Mesendoderm (in vitro differentiated cells): ENCODE measurements at regions not wholly inside any gene's neighbourhood (a gene's known extent, or its start where the extent isn't known, plus 50 kb on each side); places are given as distances from the start of the nearest gene placed in this dataset.

ENCODE experiments used
- DNase-seq: peaks from one replicate; pipeline ENCODE4 v3.0.0; 2013
- H2AK5ac ChIP-seq: 2 replicates; pipeline ENCODE4 v1.6.1; 2013; ENCODE audit warnings: low read length, inconsistent platforms
- H2BK120ac ChIP-seq: 2 replicates; pipeline ENCODE4 v1.6.1; 2013; ENCODE audit warnings: low read depth, mild to moderate bottlenecking, low read length, moderate library complexity, mixed read lengths
- H2BK15ac ChIP-seq: replicated peaks from 2 replicates; pipeline ENCODE4 v1.6.1; 2013; ENCODE audit warnings: low read depth, mild to moderate bottlenecking, moderate library complexity
- H2BK5ac ChIP-seq: 2 replicates; pipeline ENCODE4 v1.6.1; 2013; ENCODE audit warnings: low read length, inconsistent platforms
- H3K18ac ChIP-seq: 2 replicates; pipeline ENCODE4 v1.6.1; 2013; ENCODE audit warnings: mild to moderate bottlenecking, low read length, mixed read lengths
- H3K23ac ChIP-seq: one replicate; pipeline ENCODE4 v1.6.1; 2013; ENCODE audit warnings: low read length
- H3K27ac ChIP-seq: 2 replicates; pipeline ENCODE4 v1.5.1; 2013; ENCODE audit warnings: low read depth, mild to moderate bottlenecking, inconsistent platforms, low read length, moderate library complexity
- H3K27me3 ChIP-seq: 2 replicates; pipeline ENCODE4 v1.6.1; 2013; ENCODE audit warnings: low read length, control low read depth, mild to moderate bottlenecking, inconsistent platforms; ENCODE audit not compliant: insufficient read depth, poor library complexity
- H3K36me3 ChIP-seq: 2 replicates; pipeline ENCODE4 v1.6.1; 2013; ENCODE audit warnings: low read length, inconsistent platforms; ENCODE audit not compliant: control insufficient read depth, insufficient read depth
- H3K4ac ChIP-seq: one replicate; pipeline ENCODE4 v1.6.1; 2013; ENCODE audit warnings: low read depth, mild to moderate bottlenecking, low read length, moderate library complexity
- H3K4me1 ChIP-seq: 2 replicates; pipeline ENCODE4 v1.6.1; 2013; ENCODE audit warnings: low read depth, low read length, inconsistent platforms; ENCODE audit not compliant: control insufficient read depth
- H3K4me2 ChIP-seq: 2 replicates; pipeline ENCODE4 v1.6.1; 2013; ENCODE audit warnings: low read length
- H3K4me3 ChIP-seq: 2 replicates; pipeline ENCODE4 v1.5.1; 2013; ENCODE audit warnings: mild to moderate bottlenecking, low read length
- H3K56ac ChIP-seq: one replicate; pipeline ENCODE4 v1.6.1; 2013; ENCODE audit warnings: low read length
- H3K79me1 ChIP-seq: 2 replicates; pipeline ENCODE4 v1.6.1; 2013; ENCODE audit warnings: low read length, inconsistent platforms
- H3K79me2 ChIP-seq: 2 replicates; pipeline ENCODE4 v1.6.1; 2013; ENCODE audit warnings: mild to moderate bottlenecking, low read length; ENCODE audit not compliant: control insufficient read depth, insufficient read depth
- H3K9ac ChIP-seq: 2 replicates; pipeline ENCODE4 v1.6.1; 2013; ENCODE audit warnings: low read length, inconsistent platforms
- H4K5ac ChIP-seq: one replicate; pipeline ENCODE4 v1.6.1; 2013; ENCODE audit warnings: low read length
- H4K8ac ChIP-seq: one replicate; pipeline ENCODE4 v1.6.1; 2013; ENCODE audit warnings: low read depth, mild to moderate bottlenecking, control low read depth, low read length, moderate library complexity
- WGBS: extraction: QIAGEN DNeasy Blood & Tissue Kit; methylation state at CpG from one replicate; pipeline ENCODE4 v1.1.7; 2013; ENCODE audit warnings: low lambda C conversion rate, missing lambda C conversion rate; ENCODE audit not compliant: insufficient coverage; ENCODE audit errors: extremely low coverage; 5-methylcytosine and 5-hydroxymethylcytosine counted together

GRCh38 chr11:56886455-56886854, 102.3 kb upstream of the OR5AK2 start:
- H3K79me2 ChIP-seq = no peaks in the 10 kb centered on the region
- H2BK5ac ChIP-seq = no peak overlapping the region
- H3K36me3 ChIP-seq = no peaks in the 10 kb centered on the region
- no peak overlapping the region for H4K5ac ChIP-seq
- no peak overlapping the region for H3K18ac ChIP-seq
- no peak overlapping the region for H3K4ac ChIP-seq
- H3K4me1 ChIP-seq = no peaks in the 10 kb centered on the region
- no peaks in the 10 kb centered on the region for H3K27me3 ChIP-seq
- no peak overlapping the region for H2BK15ac ChIP-seq
- no peak overlapping the region for H3K56ac ChIP-seq
- no peak overlapping the region for H3K9ac ChIP-seq
- H3K4me3 ChIP-seq = no peak overlapping the region
- no peak overlapping the region for H2AK5ac ChIP-seq
- H4K8ac ChIP-seq = no peak overlapping the region
- no peak overlapping the region for H3K23ac ChIP-seq
- no CpG with 5 or more reads among the region's 6 CpGs for WGBS
- no peaks in the 10 kb centered on the region for H3K79me1 ChIP-seq
- no peak overlapping the region for H3K27ac ChIP-seq
- H2BK120ac ChIP-seq = no peak overlapping the region
- DNase-seq = no peak
- H3K4me2 ChIP-seq = no peak overlapping the region

GRCh38 chr11:56885854-56886253, 102.9 kb upstream of the OR5AK2 start:
- Histone ChIP-seq H3K4ac (no peak overlapping the region), H3K23ac (no peak overlapping the region), H3K4me1 (no peaks in the 10 kb centered on the region), H2BK15ac (no peak overlapping the region), H3K9ac (no peak overlapping the region), H4K5ac (no peak overlapping the region), H3K18ac (no peak overlapping the region), H3K4me3 (no peak overlapping the region), H3K56ac (no peak overlapping the region), H3K36me3 (no peaks in the 10 kb centered on the region), H3K79me2 (no peaks in the 10 kb centered on the region), H3K79me1 (no peaks in the 10 kb centered on the region), H2BK120ac (no peak overlapping the region), H2AK5ac (no peak overlapping the region), H3K4me2 (no peak overlapping the region), H3K27me3 (no peaks in the 10 kb centered on the region), H3K27ac (no peak overlapping the region), H4K8ac (no peak overlapping the region), H2BK5ac (no peak overlapping the region)
- WGBS = no CpG with 5 or more reads among the region's 2 CpGs
- no peak for DNase-seq

GRCh38 chr11:56885177-56885576, 103.5 kb upstream of the OR5AK2 start:
- H3K79me2 ChIP-seq = no peaks in the 10 kb centered on the region
- no peak overlapping the region for H3K23ac ChIP-seq
- H2BK15ac ChIP-seq = no peak overlapping the region
- H3K56ac ChIP-seq = no peak overlapping the region
- no peak overlapping the region for H2AK5ac ChIP-seq
- H3K4me2 ChIP-seq = no peak overlapping the region
- no peaks in the 10 kb centered on the region for H3K36me3 ChIP-seq
- no peak overlapping the region for H2BK120ac ChIP-seq
- H3K4me1 ChIP-seq = no peaks in the 10 kb centered on the region
- no peak overlapping the region for H3K9ac ChIP-seq
- H3K79me1 ChIP-seq = no peaks in the 10 kb centered on the region
- H3K18ac ChIP-seq = no peak overlapping the region
- H3K27ac ChIP-seq = no peak overlapping the region
- no peak overlapping the region for H4K8ac ChIP-seq
- no peak overlapping the region for H4K5ac ChIP-seq
- H3K4ac ChIP-seq = no peak overlapping the region
- DNase-seq = peak; percentile 16
- no peak overlapping the region for H2BK5ac ChIP-seq
- no peaks in the 10 kb centered on the region for H3K27me3 ChIP-seq
- no peak overlapping the region for H3K4me3 ChIP-seq
- WGBS = no CpG with 5 or more reads among the region's 1 CpG

GRCh38 chr11:56883371-56883987, 105.2 kb upstream of the OR5AK2 start:
- Histone ChIP-seq H2BK5ac (no peak overlapping the region), H3K9ac (no peak overlapping the region), H3K27ac (no peak overlapping the region), H3K36me3 (no peaks in the 10 kb centered on the region), H3K4ac (no peak overlapping the region), H4K8ac (no peak overlapping the region), H3K79me1 (no peaks in the 10 kb centered on the region), H3K56ac (no peak overlapping the region), H3K27me3 (no peaks in the 10 kb centered on the region), H2BK120ac (no peak overlapping the region), H3K23ac (no peak overlapping the region), H3K79me2 (no peaks in the 10 kb centered on the region), H3K18ac (no peak overlapping the region), H3K4me1 (no peaks in the 10 kb centered on the region), H2AK5ac (no peak overlapping the region), H2BK15ac (no peak overlapping the region), H3K4me2 (no peak overlapping the region), H4K5ac (no peak overlapping the region), H3K4me3 (no peak overlapping the region)
- no peak for DNase-seq
- WGBS = no CpG with 5 or more reads among the region's 9 CpGs

- H3K27me3 ChIP-seq = no peaks in the 10 kb centered on the region
- no peaks in the 10 kb centered on the region for H3K36me3 ChIP-seq
- H4K5ac ChIP-seq = no peak overlapping the region
- DNase-seq = no peak
- H3K79me1 ChIP-seq = no peaks in the 10 kb centered on the region
- no peak overlapping the region for H3K27ac ChIP-seq
- no peak overlapping the region for H2AK5ac ChIP-seq
- no peak overlapping the region for H2BK120ac ChIP-seq
- no peak overlapping the region for H3K9ac ChIP-seq
- no peak overlapping the region for H2BK15ac ChIP-seq
- H4K8ac ChIP-seq = no peak overlapping the region
- H3K4me2 ChIP-seq = no peak overlapping the region
- H2BK5ac ChIP-seq = no peak overlapping the region
- WGBS = no CpG with 5 or more reads among the region's 3 CpGs
- no peak overlapping the region for H3K23ac ChIP-seq
- H3K4ac ChIP-seq = no peak overlapping the region
- H3K79me2 ChIP-seq = no peaks in the 10 kb centered on the region
- no peak overlapping the region for H3K18ac ChIP-seq
- no peak overlapping the region for H3K56ac ChIP-seq
- no peaks in the 10 kb centered on the region for H3K4me1 ChIP-seq
- no peak overlapping the region for H3K4me3 ChIP-seq
These were observed 112.0 kb upstream of the OR5AK2 start for GRCh38 chr11:56876621-56877275.

- H3K23ac ChIP-seq = no peak overlapping the region
- no peak overlapping the region for H2AK5ac ChIP-seq
- no peaks in the 10 kb centered on the region for H3K27me3 ChIP-seq
- no peak overlapping the region for H3K56ac ChIP-seq
- no peak overlapping the region for H4K5ac ChIP-seq
- no peak overlapping the region for H3K18ac ChIP-seq
- no peak overlapping the region for H3K9ac ChIP-seq
- WGBS = no CpG with 5 or more reads among the region's 2 CpGs
- H4K8ac ChIP-seq = no peak overlapping the region
- no peaks in the 10 kb centered on the region for H3K79me2 ChIP-seq
- no peak overlapping the region for H2BK15ac ChIP-seq
- H2BK120ac ChIP-seq = no peak overlapping the region
- H3K36me3 ChIP-seq = no peaks in the 10 kb centered on the region
- DNase-seq = no peak
- no peaks in the 10 kb centered on the region for H3K79me1 ChIP-seq
- H3K4me2 ChIP-seq = no peak overlapping the region
- H3K27ac ChIP-seq = no peak overlapping the region
- no peak overlapping the region for H3K4ac ChIP-seq
- no peaks in the 10 kb centered on the region for H3K4me1 ChIP-seq
- no peak overlapping the region for H3K4me3 ChIP-seq
- H2BK5ac ChIP-seq = no peak overlapping the region
These were observed 106.7 kb upstream of the OR9G4 start for GRCh38 chr11:56855217-56855616.
